ENCODE measurements at regions not wholly inside any gene's neighbourhood (a gene's known extent, or its start where the extent isn't known, plus 50 kb on each side); places are given as distances from the start of the nearest gene placed in this dataset.
"Not testable (repeated sequence)": the region's sequence is repeated elsewhere in the genome, so short reads cannot be mapped to it uniquely, and the experiment has no call there.

GRCh38 chr6:4725136-4725760 lies 51.0 kb upstream of the CDYL start:
- not testable (repeated sequence) for H3K36me3 ChIP-seq (ENCODE audit: control insufficient read depth, insufficient read depth, low read length); H3K4me1 ChIP-seq (ENCODE audit: control insufficient read depth, insufficient read depth, low read length, poor library complexity, severe bottlenecking); H3K4me3 ChIP-seq (ENCODE audit: extremely low read depth, insufficient read depth, low read length, poor library complexity, severe bottlenecking); H3K27ac ChIP-seq (ENCODE audit: low read depth, low read length, severe bottlenecking); H3K9me3 ChIP-seq (ENCODE audit: control insufficient read depth, low read length)
- 93 to 94% methylated on average over 31 to 33 of the region's 36 CpGs for WGBS, 2 experiments (ENCODE audit: insufficient coverage in 2 of 2)

- H3K9me3 ChIP-seq (ENCODE audit: control insufficient read depth, low read length); H3K4me3 ChIP-seq (ENCODE audit: extremely low read depth, insufficient read depth, low read length, poor library complexity, severe bottlenecking): not testable (repeated sequence)
- WGBS, 2 experiments (ENCODE audit: insufficient coverage in 2 of 2), result 96 to 98% methylated on average over 4 to 5 of the region's 7 CpGs
These were observed 51.5 kb upstream of the CDYL start for GRCh38 chr6:4724727-4725126.

GRCh38 chr6:4723383-4723782 lies 52.8 kb upstream of the CDYL start:
- peaks cover 8% of the 10 kb centered on the region for H3K4me1 ChIP-seq (ENCODE audit: control insufficient read depth, insufficient read depth, low read length, poor library complexity, severe bottlenecking)
- H3K36me3 ChIP-seq (ENCODE audit: control insufficient read depth, insufficient read depth, low read length), result no peaks in the 10 kb centered on the region
- 77 to 92% methylated on average over 3 of the region's 6 CpGs for WGBS, 2 experiments (ENCODE audit: insufficient coverage in 2 of 2)
- no peak overlapping the region for H3K4me3 ChIP-seq (ENCODE audit: extremely low read depth, insufficient read depth, low read length, poor library complexity, severe bottlenecking)
- no peaks in the 10 kb centered on the region for H3K9me3 ChIP-seq (ENCODE audit: control insufficient read depth, low read length)
- H3K27ac ChIP-seq (ENCODE audit: low read depth, low read length, severe bottlenecking), result no peak overlapping the region

More at GRCh38 chr6:4724727-4725126, 51.5 kb upstream of the CDYL start:
- H3K4me1 ChIP-seq (ENCODE audit: control insufficient read depth, insufficient read depth, low read length, poor library complexity, severe bottlenecking); H3K36me3 ChIP-seq (ENCODE audit: control insufficient read depth, insufficient read depth, low read length); H3K27ac ChIP-seq (ENCODE audit: low read depth, low read length, severe bottlenecking): not testable (repeated sequence)

GRCh38 chr6:4721368-4721767 lies 54.8 kb upstream of the CDYL start:
- H3K9me3 ChIP-seq (ENCODE audit: control insufficient read depth, low read length); H3K4me3 ChIP-seq (ENCODE audit: extremely low read depth, insufficient read depth, low read length, poor library complexity, severe bottlenecking); H3K36me3 ChIP-seq (ENCODE audit: control insufficient read depth, insufficient read depth, low read length); H3K4me1 ChIP-seq (ENCODE audit: control insufficient read depth, insufficient read depth, low read length, poor library complexity, severe bottlenecking); H3K27ac ChIP-seq (ENCODE audit: low read depth, low read length, severe bottlenecking): not testable (repeated sequence)
- 82% methylated on average over 4 of the region's 4 CpGs; no CpG with 5 or more reads in 1 of the 2 experiments for WGBS, 2 experiments (ENCODE audit: insufficient coverage in 2 of 2)

GRCh38 chr6:4719491-4719890 lies 56.7 kb upstream of the CDYL start:
- no peak overlapping the region for H3K27ac ChIP-seq (ENCODE audit: low read depth, low read length, severe bottlenecking)
- H3K9me3 ChIP-seq (ENCODE audit: control insufficient read depth, low read length), result no peaks in the 10 kb centered on the region
- no peaks in the 10 kb centered on the region for H3K4me1 ChIP-seq (ENCODE audit: control insufficient read depth, insufficient read depth, low read length, poor library complexity, severe bottlenecking)
- H3K4me3 ChIP-seq (ENCODE audit: extremely low read depth, insufficient read depth, low read length, poor library complexity, severe bottlenecking), result no peak overlapping the region
- no peaks in the 10 kb centered on the region for H3K36me3 ChIP-seq (ENCODE audit: control insufficient read depth, insufficient read depth, low read length)
- WGBS, 2 experiments (ENCODE audit: insufficient coverage in 2 of 2), result 25% methylated on average over 1 of the region's 1 CpG; no CpG with 5 or more reads in 1 of the 2 experiments

GRCh38 chr6:4717856-4718255 lies 58.3 kb upstream of the CDYL start:
- 100% methylated on average over 1 of the region's 3 CpGs; no CpG with 5 or more reads in 1 of the 2 experiments for WGBS, 2 experiments (ENCODE audit: insufficient coverage in 2 of 2)
- no peaks in the 10 kb centered on the region for H3K9me3 ChIP-seq (ENCODE audit: control insufficient read depth, low read length)
- H3K27ac ChIP-seq (ENCODE audit: low read depth, low read length, severe bottlenecking), result no peak overlapping the region
- no peaks in the 10 kb centered on the region for H3K36me3 ChIP-seq (ENCODE audit: control insufficient read depth, insufficient read depth, low read length)
- H3K4me3 ChIP-seq (ENCODE audit: extremely low read depth, insufficient read depth, low read length, poor library complexity, severe bottlenecking), result no peak overlapping the region
- H3K4me1 ChIP-seq (ENCODE audit: control insufficient read depth, insufficient read depth, low read length, poor library complexity, severe bottlenecking), result no peaks in the 10 kb centered on the region

- H3K4me1 ChIP-seq (ENCODE audit: control insufficient read depth, insufficient read depth, low read length, poor library complexity, severe bottlenecking), result no peaks in the 10 kb centered on the region
- H3K27ac ChIP-seq (ENCODE audit: low read depth, low read length, severe bottlenecking), result no peak overlapping the region
- no peaks in the 10 kb centered on the region for H3K36me3 ChIP-seq (ENCODE audit: control insufficient read depth, insufficient read depth, low read length)
- no peaks in the 10 kb centered on the region for H3K9me3 ChIP-seq (ENCODE audit: control insufficient read depth, low read length)
- no peak overlapping the region for H3K4me3 ChIP-seq (ENCODE audit: extremely low read depth, insufficient read depth, low read length, poor library complexity, severe bottlenecking)
- WGBS, 2 experiments (ENCODE audit: insufficient coverage in 2 of 2), result 86 to 91% methylated on average over 3 of the region's 4 CpGs
These were observed 59.1 kb upstream of the CDYL start for GRCh38 chr6:4717124-4717523.

- WGBS, 2 experiments (ENCODE audit: insufficient coverage in 2 of 2), result 84 to 86% methylated on average over 4 to 6 of the region's 8 CpGs
- Histone ChIP-seq H3K27ac (ENCODE audit: low read depth, low read length, severe bottlenecking) (no peak overlapping the region), H3K4me3 (ENCODE audit: extremely low read depth, insufficient read depth, low read length, poor library complexity, severe bottlenecking) (no peak overlapping the region), H3K36me3 (ENCODE audit: control insufficient read depth, insufficient read depth, low read length) (no peaks in the 10 kb centered on the region), H3K4me1 (ENCODE audit: control insufficient read depth, insufficient read depth, low read length, poor library complexity, severe bottlenecking) (no peaks in the 10 kb centered on the region), H3K9me3 (ENCODE audit: control insufficient read depth, low read length) (no peaks in the 10 kb centered on the region)
These were observed 61.2 kb upstream of the CDYL start for GRCh38 chr6:4714961-4715501.

- H3K9me3 ChIP-seq (ENCODE audit: control insufficient read depth, low read length), result no peaks in the 10 kb centered on the region
- 93 to 98% methylated on average over 4 to 9 of the region's 9 CpGs for WGBS, 2 experiments (ENCODE audit: insufficient coverage in 2 of 2)
- H3K36me3 ChIP-seq (ENCODE audit: control insufficient read depth, insufficient read depth, low read length), result no peaks in the 10 kb centered on the region
These were observed 63.9 kb upstream of the CDYL start for GRCh38 chr6:4712291-4712690.

GRCh38 chr6:4707011-4707410 lies 69.2 kb upstream of the CDYL start:
- WGBS, 2 experiments (ENCODE audit: insufficient coverage in 2 of 2), result 81 to 94% methylated on average over 2 to 3 of the region's 3 CpGs
- Histone ChIP-seq H3K27ac (ENCODE audit: low read depth, low read length, severe bottlenecking) (no peak overlapping the region), H3K4me1 (ENCODE audit: control insufficient read depth, insufficient read depth, low read length, poor library complexity, severe bottlenecking) (no peaks in the 10 kb centered on the region), H3K4me3 (ENCODE audit: extremely low read depth, insufficient read depth, low read length, poor library complexity, severe bottlenecking) (no peak overlapping the region), H3K9me3 (ENCODE audit: control insufficient read depth, low read length) (no peaks in the 10 kb centered on the region), H3K36me3 (ENCODE audit: control insufficient read depth, insufficient read depth, low read length) (no peaks in the 10 kb centered on the region)

More at GRCh38 chr6:4712291-4712690, 63.9 kb upstream of the CDYL start:
- no peaks in the 10 kb centered on the region for H3K4me1 ChIP-seq (ENCODE audit: control insufficient read depth, insufficient read depth, low read length, poor library complexity, severe bottlenecking)
- H3K4me3 ChIP-seq (ENCODE audit: extremely low read depth, insufficient read depth, low read length, poor library complexity, severe bottlenecking), result no peak overlapping the region
- no peak overlapping the region for H3K27ac ChIP-seq (ENCODE audit: low read depth, low read length, severe bottlenecking)

GRCh38 chr6:4705809-4706208 lies 70.4 kb upstream of the CDYL start:
- no peaks in the 10 kb centered on the region for H3K9me3 ChIP-seq (ENCODE audit: control insufficient read depth, low read length)
- 89 to 100% methylated on average over 2 to 5 of the region's 5 CpGs for WGBS, 2 experiments (ENCODE audit: insufficient coverage in 2 of 2)
- H3K4me3 ChIP-seq (ENCODE audit: extremely low read depth, insufficient read depth, low read length, poor library complexity, severe bottlenecking), result no peak overlapping the region
- H3K27ac ChIP-seq (ENCODE audit: low read depth, low read length, severe bottlenecking), result no peak overlapping the region
- H3K36me3 ChIP-seq (ENCODE audit: control insufficient read depth, insufficient read depth, low read length), result no peaks in the 10 kb centered on the region
- no peaks in the 10 kb centered on the region for H3K4me1 ChIP-seq (ENCODE audit: control insufficient read depth, insufficient read depth, low read length, poor library complexity, severe bottlenecking)
